CD14-positive monocyte (primary cell): ENCODE measurements at regions not wholly inside any gene's neighbourhood (a gene's known extent, or its start where the extent isn't known, plus 50 kb on each side); places are given as distances from the start of the nearest gene placed in this dataset.

Source experiments
- DNase-seq, 3 donors: peaks; one replicate each; pipeline ENCODE4 v3.0.0-alpha.2; 2011 to 2022
- H2AFZ ChIP-seq: 2 replicates; pipeline ENCODE4 v1.6.0; 2012; ENCODE audit warnings: mild to moderate bottlenecking, low read depth, low read length, inconsistent platforms; ENCODE audit not compliant: insufficient read depth, poor library complexity, severe bottlenecking
- H3K27ac ChIP-seq, 2 donors: 1 replicate in 1 of 2; 2 replicates in 1 of 2; pipeline ENCODE4 v1.5.1; 2012 to 2013; ENCODE audit warnings: low read length in 2 of 2, control low read depth in 1 of 2, inconsistent platforms in 1 of 2, low read depth in 1 of 2, mild to moderate bottlenecking in 1 of 2
- H3K27me3 ChIP-seq, 2 donors: one replicate each; pipeline versions ENCODE4 v1.6.0 to v1.6.1; 2011 to 2013; ENCODE audit warnings: low read length in 2 of 2; ENCODE audit not compliant: control insufficient read depth in 2 of 2, insufficient read depth in 2 of 2
- H3K36me3 ChIP-seq, 2 donors: replicated peaks in 1 of 2; 1 replicate in 1 of 2; 2 replicates in 1 of 2; pipeline versions ENCODE4 v1.5.1 to v1.6.1; 2012 to 2013; ENCODE audit warnings: low read length in 2 of 2, control low read depth in 1 of 2, inconsistent platforms in 1 of 2, mild to moderate bottlenecking in 1 of 2; ENCODE audit not compliant: insufficient read depth in 2 of 2, control insufficient read depth in 1 of 2
- H3K4me1 ChIP-seq, 2 donors: 1 replicate in 1 of 2; 2 replicates in 1 of 2; pipeline versions ENCODE4 v1.5.1 to v1.6.1; 2012 to 2013; ENCODE audit warnings: low read length in 2 of 2, control low read depth in 1 of 2, inconsistent platforms in 1 of 2, mild to moderate bottlenecking in 1 of 2, moderate library complexity in 1 of 2; ENCODE audit not compliant: insufficient read depth in 2 of 2, control insufficient read depth in 1 of 2
- H3K4me2 ChIP-seq: replicated peaks from 2 replicates; pipeline ENCODE3; 2012; ENCODE audit warnings: low read length, moderate library complexity, mild to moderate bottlenecking; ENCODE audit not compliant: poor library complexity, severe bottlenecking; ENCODE audit errors: extremely low read depth
- H3K4me3 ChIP-seq, 3 experiments: fragments of 200-600 bp in 1 of 3; sonication (generic) in 1 of 3; replicated peaks in 1 of 3; 1 replicate in 2 of 3; 2 replicates in 1 of 3; pipeline ENCODE4 v1.5.1; 2011 to 2013; ENCODE audit warnings: low read length in 3 of 3, mild to moderate bottlenecking in 3 of 3, control low read depth in 2 of 3, low read depth in 2 of 3, inconsistent platforms in 1 of 3, moderate library complexity in 1 of 3
- H3K79me2 ChIP-seq: 2 replicates; pipeline ENCODE4 v1.6.0; 2012; ENCODE audit warnings: mild to moderate bottlenecking, control low read depth, inconsistent platforms, low read length, moderate library complexity; ENCODE audit not compliant: insufficient read depth
- H3K9ac ChIP-seq: 2 replicates; pipeline ENCODE4 v1.6.0; 2017; ENCODE audit warnings: low read length, mild to moderate bottlenecking; ENCODE audit not compliant: insufficient read depth, poor library complexity, severe bottlenecking
- H3K9me3 ChIP-seq, 2 donors: replicated peaks in 1 of 2; 1 replicate in 1 of 2; 2 replicates in 1 of 2; pipeline versions ENCODE4 v1.5.1 to v1.6.1; 2012 to 2013; ENCODE audit warnings: low read length in 2 of 2, control low read depth in 1 of 2; ENCODE audit not compliant: control insufficient read depth in 1 of 2, insufficient read depth in 1 of 2
- H4K20me1 ChIP-seq: 2 replicates; pipeline ENCODE4 v1.6.0; 2012; ENCODE audit warnings: mild to moderate bottlenecking, low read length, control low read depth, moderate library complexity; ENCODE audit not compliant: insufficient read depth
- H3K27ac Mint-ChIP-seq, 7 donors: one replicate each; pipeline ENCODE4 v1.8.0; 2020; ENCODE audit warnings: mild to moderate bottlenecking in 7 of 7, mixed read lengths in 7 of 7, moderate library complexity in 6 of 7, inconsistent platforms in 2 of 7
- H3K27me3 Mint-ChIP-seq, 3 donors: one replicate each; pipeline ENCODE4 v1.8.0; 2021 to 2022; ENCODE audit warnings: low read depth in 3 of 3, mild to moderate bottlenecking in 3 of 3, mixed read lengths in 3 of 3, moderate library complexity in 3 of 3, inconsistent platforms in 1 of 3
- H3K36me3 Mint-ChIP-seq, 2 donors: one replicate each; pipeline ENCODE4 v1.8.0; 2020; ENCODE audit warnings: mixed read lengths in 2 of 2, inconsistent platforms in 1 of 2, mild to moderate bottlenecking in 1 of 2
- H3K4me1 Mint-ChIP-seq: one replicate; pipeline ENCODE4 v1.8.0; 2020; ENCODE audit warnings: mild to moderate bottlenecking, mixed read lengths
- H3K4me3 Mint-ChIP-seq, 2 donors: one replicate each; pipeline ENCODE4 v1.8.0; 2020; ENCODE audit warnings: mild to moderate bottlenecking in 2 of 2, mixed read lengths in 2 of 2, moderate library complexity in 1 of 2
- H3K9me3 Mint-ChIP-seq, 7 donors: one replicate each; pipeline ENCODE4 v1.8.0; 2020 to 2022; ENCODE audit warnings: mixed read lengths in 7 of 7, mild to moderate bottlenecking in 6 of 7, moderate library complexity in 6 of 7, inconsistent platforms in 2 of 7
- CTCF ChIP-seq: fragments of 200-600 bp; IDR thresholded peaks from one replicate; pipeline ENCODE4 v1.8.0; 2022; ENCODE audit warnings: antibody characterized with exemption, mild to moderate bottlenecking
- WGBS: methylation state at CpG from one replicate; pipeline ENCODE4 v1.1.5; 2013; ENCODE audit warnings: missing lambda C conversion rate; ENCODE audit not compliant: insufficient coverage; 5-methylcytosine and 5-hydroxymethylcytosine counted together
- intact Hi-C, 2 donors: fragments of 100-400 bp; cut with micrococcal nuclease; formaldehyde crosslinking; loops; one replicate each; pipeline versions ENCODE4 v1.15.0 to v1.15.1; 2023

DNA sequence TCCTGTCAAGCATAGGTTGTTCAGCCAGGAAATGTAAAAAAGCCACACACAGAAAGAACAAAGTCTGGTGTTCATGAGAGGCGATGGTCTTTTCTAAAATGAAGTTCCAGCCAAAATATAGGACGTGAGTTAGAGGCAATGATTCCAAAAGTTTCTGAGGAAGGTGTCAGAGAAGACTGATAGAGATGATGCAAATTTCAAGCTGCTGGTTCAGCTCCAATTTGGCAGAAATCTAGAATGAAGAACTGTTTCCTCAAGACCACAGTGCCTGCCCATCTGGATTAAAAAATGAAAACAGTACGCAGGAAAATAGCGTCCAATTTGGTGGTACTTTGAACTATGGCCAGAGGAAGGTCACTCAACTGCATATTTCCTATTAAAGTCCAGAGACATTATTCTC, 672.9 kb downstream of the SQOR start:
- Histone ChIP-seq H4K20me1 (no peaks in the 10 kb centered on the region), H2AFZ (no peak overlapping the region), H3K4me2 (no peak overlapping the region), H3K9me3 (no peaks in the 10 kb centered on the region), H3K27me3 (no peaks in the 10 kb centered on the region), H3K4me1 (no peaks in the 10 kb centered on the region), H3K9ac (no peak overlapping the region), H3K4me3 (no peak overlapping the region), H3K36me3 (no peaks in the 10 kb centered on the region), H3K79me2 (no peaks in the 10 kb centered on the region), H3K27ac (no peak overlapping the region)
- no peaks in the 10 kb centered on the region for H3K4me1 Mint-ChIP-seq
- H3K9me3 Mint-ChIP-seq = peaks cover 0 to 2% (median 0%) of the 10 kb centered on the region in 7 donors
- DNase-seq = no peak
- no peak overlapping the region for H3K27ac Mint-ChIP-seq
- intact Hi-C loops = no loop called here
- H3K27me3 Mint-ChIP-seq = no peaks in the 10 kb centered on the region
- WGBS = 96% methylated on average over 4 of the region's 4 CpGs
- no peak for TF ChIP-seq CTCF
- H3K4me3 Mint-ChIP-seq = no peak overlapping the region
- no peaks in the 10 kb centered on the region for H3K36me3 Mint-ChIP-seq

DNA sequence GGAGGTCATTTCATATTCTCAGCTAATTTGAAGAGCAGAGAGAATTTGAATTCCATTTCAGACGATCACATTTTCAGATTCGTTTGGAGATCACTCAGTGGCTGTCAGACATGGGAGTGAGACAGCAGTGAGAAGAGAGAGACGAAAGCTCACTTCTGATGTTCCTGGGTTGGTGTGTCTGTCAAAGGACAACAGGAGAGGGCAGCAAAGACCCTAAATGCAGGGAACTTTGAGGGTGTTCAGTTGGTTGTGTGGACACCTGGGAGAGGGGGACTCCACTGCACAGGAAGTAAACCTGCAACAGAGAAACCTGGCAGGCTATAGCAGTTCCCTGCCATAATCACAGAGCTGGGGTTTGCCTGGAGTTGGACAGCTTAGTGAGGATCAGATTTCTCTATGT, 675.1 kb downstream of the SQOR start:
- no peaks in the 10 kb centered on the region for H3K4me1 Mint-ChIP-seq
- no peak overlapping the region for H2AFZ ChIP-seq
- H3K9me3 Mint-ChIP-seq = peaks cover 0 to under 1% (median 0%) of the 10 kb centered on the region in 7 donors
- WGBS = 77% methylated on average over 3 of the region's 3 CpGs
- H3K79me2 ChIP-seq = no peaks in the 10 kb centered on the region
- H3K4me2 ChIP-seq = no peak overlapping the region
- H3K4me1 ChIP-seq = no peaks in the 10 kb centered on the region
- no peak for TF ChIP-seq CTCF
- peaks cover 0 to 4% (median 2%) of the 10 kb centered on the region in 3 donors for H3K27me3 Mint-ChIP-seq
- no peak overlapping the region for H3K4me3 Mint-ChIP-seq
- H3K27ac ChIP-seq = no peak overlapping the region
- H3K4me3 ChIP-seq = no peak overlapping the region
- H3K9me3 ChIP-seq = no peaks in the 10 kb centered on the region
- no peaks in the 10 kb centered on the region for H4K20me1 ChIP-seq
- H3K27ac Mint-ChIP-seq = peak overlapping the region in 1 of 7 donors; percentile 47
- no peak overlapping the region for H3K9ac ChIP-seq
- intact Hi-C loops = loop anchor here (5.0 to 10.0 kb wide), 3 partner anchors 1677 to 1975 kb away; no protein-coding TSS in a partner anchor
- no peaks in the 10 kb centered on the region for H3K36me3 Mint-ChIP-seq
- H3K36me3 ChIP-seq = no peaks in the 10 kb centered on the region
- no peak for DNase-seq
- H3K27me3 ChIP-seq = no peaks in the 10 kb centered on the region
